ENCODE measurements at regions not wholly inside any gene's neighbourhood (a gene's known extent, or its start where the extent isn't known, plus 50 kb on each side); places are given as distances from the start of the nearest gene placed in this dataset.

DNA sequence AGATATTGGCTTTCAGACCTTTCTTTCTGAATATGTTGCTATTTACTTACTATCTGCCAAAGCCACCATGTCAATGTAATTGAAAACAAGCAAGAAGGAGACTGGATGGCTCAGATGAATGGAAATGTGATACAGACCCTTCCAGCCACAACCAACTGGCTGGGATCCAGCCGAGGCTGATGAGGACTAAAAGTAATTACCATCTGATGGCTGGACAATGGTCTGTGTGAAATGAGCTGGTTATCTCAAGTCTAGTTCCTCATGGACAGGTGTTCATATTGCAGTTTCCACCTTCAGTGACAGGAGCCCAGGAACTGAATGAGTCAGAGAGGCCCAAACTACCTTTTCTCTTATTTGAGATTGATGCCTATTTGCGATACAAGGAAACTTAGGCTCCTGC lies 267.5 kb downstream of the GATA3 start:
- TF ChIP-seq POLR2A (IDR thresholded peaks at IDR 0.05; ENCODE audit: low read depth, low read length), result no peak
- no peak for TF ChIP-seq RAD21 (IDR thresholded peaks at IDR 0.05; ENCODE audit: low read length)
- TF ChIP-seq, protein P1, sequence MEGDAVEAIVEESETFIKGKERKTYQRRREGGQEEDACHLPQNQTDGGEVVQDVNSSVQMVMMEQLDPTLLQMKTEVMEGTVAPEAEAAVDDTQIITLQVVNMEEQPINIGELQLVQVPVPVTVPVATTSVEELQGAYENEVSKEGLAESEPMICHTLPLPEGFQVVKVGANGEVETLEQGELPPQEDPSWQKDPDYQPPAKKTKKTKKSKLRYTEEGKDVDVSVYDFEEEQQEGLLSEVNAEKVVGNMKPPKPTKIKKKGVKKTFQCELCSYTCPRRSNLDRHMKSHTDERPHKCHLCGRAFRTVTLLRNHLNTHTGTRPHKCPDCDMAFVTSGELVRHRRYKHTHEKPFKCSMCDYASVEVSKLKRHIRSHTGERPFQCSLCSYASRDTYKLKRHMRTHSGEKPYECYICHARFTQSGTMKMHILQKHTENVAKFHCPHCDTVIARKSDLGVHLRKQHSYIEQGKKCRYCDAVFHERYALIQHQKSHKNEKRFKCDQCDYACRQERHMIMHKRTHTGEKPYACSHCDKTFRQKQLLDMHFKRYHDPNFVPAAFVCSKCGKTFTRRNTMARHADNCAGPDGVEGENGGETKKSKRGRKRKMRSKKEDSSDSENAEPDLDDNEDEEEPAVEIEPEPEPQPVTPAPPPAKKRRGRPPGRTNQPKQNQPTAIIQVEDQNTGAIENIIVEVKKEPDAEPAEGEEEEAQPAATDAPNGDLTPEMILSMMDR (conservative IDR thresholded peaks at IDR 0.05; ENCODE audit: low read depth, low read length), result no peak
- TF ChIP-seq BHLHE40 (IDR thresholded peaks at IDR 0.05; ENCODE audit: low read depth, low read length), result no peak
- TF ChIP-seq RFX5 (IDR thresholded peaks at IDR 0.05; ENCODE audit: low read depth, low read length), result no peak
- no peak for TF ChIP-seq CEBPB (IDR thresholded peaks at IDR 0.05; ENCODE audit: low read depth, low read length)
- no peak for TF ChIP-seq RCOR1 (IDR thresholded peaks at IDR 0.05; ENCODE audit: insufficient replicate concordance, low read length)
- TF ChIP-seq FOS (IDR thresholded peaks at IDR 0.05; ENCODE audit: low read depth, low read length), result no peak

Measured in IMR-90 (cell line).